ENCODE measurements at regions not wholly inside any gene's neighbourhood (a gene's known extent, or its start where the extent isn't known, plus 50 kb on each side); places are given as distances from the start of the nearest gene placed in this dataset.
"Not testable (repeated sequence)": the region's sequence is repeated elsewhere in the genome, so short reads cannot be mapped to it uniquely, and the experiment has no call there.

- no peak for TF ChIP-seq CTCF (IDR thresholded peaks at IDR 0.05; ENCODE audit: borderline replicate concordance)
- intact Hi-C loops (cut with micrococcal nuclease), result no loop called here
- H3K27me3 ChIP-seq (ENCODE audit: low read depth), result no peaks in the 10 kb centered on the region
- H3K9me3 ChIP-seq (replicated peaks), result no peaks in the 10 kb centered on the region
- H3K4me1 ChIP-seq, result no peaks in the 10 kb centered on the region
- no peak overlapping the region for H3K4me3 ChIP-seq
- H3K27ac ChIP-seq (replicated peaks), result no peak overlapping the region
- H3K36me3 ChIP-seq, result no peaks in the 10 kb centered on the region
- DNase-seq, result no peak
Observed at GRCh38 chr7:153772966-153773365, 279.2 kb upstream of the DPP6 start.

GRCh38 chr7:153776940-153777339 lies 275.3 kb upstream of the DPP6 start:
- H3K4me1 ChIP-seq; H3K9me3 ChIP-seq (replicated peaks); intact Hi-C loops (cut with micrococcal nuclease); H3K36me3 ChIP-seq; DNase-seq; H3K27ac ChIP-seq (replicated peaks); H3K4me3 ChIP-seq; H3K27me3 ChIP-seq (ENCODE audit: low read depth): not testable (repeated sequence)

- intact Hi-C loops (cut with micrococcal nuclease); H3K36me3 ChIP-seq; H3K27me3 ChIP-seq (ENCODE audit: low read depth); H3K4me3 ChIP-seq; H3K4me1 ChIP-seq; DNase-seq; H3K27ac ChIP-seq (replicated peaks); H3K9me3 ChIP-seq (replicated peaks): not testable (repeated sequence)
Observed at GRCh38 chr7:153797363-153797762, 254.8 kb upstream of the DPP6 start.

GRCh38 chr7:153808117-153808516 lies 244.1 kb upstream of the DPP6 start:
- Histone ChIP-seq H3K27me3 (ENCODE audit: low read depth) (no peaks in the 10 kb centered on the region), H3K4me1 (no peaks in the 10 kb centered on the region), H3K9me3 (replicated peaks) (no peaks in the 10 kb centered on the region), H3K4me3 (no peak overlapping the region), H3K36me3 (no peaks in the 10 kb centered on the region), H3K27ac (replicated peaks) (no peak overlapping the region)
- no peak for TF ChIP-seq CTCF (IDR thresholded peaks at IDR 0.05; ENCODE audit: borderline replicate concordance)
- no peak for DNase-seq
- intact Hi-C loops (cut with micrococcal nuclease), result no loop called here

GRCh38 chr7:153829525-153829924 lies 222.7 kb upstream of the DPP6 start:
- DNase-seq, result no peak
- Histone ChIP-seq H3K27me3 (ENCODE audit: low read depth) (no peaks in the 10 kb centered on the region), H3K9me3 (replicated peaks) (no peaks in the 10 kb centered on the region), H3K27ac (replicated peaks) (no peak overlapping the region), H3K36me3 (no peaks in the 10 kb centered on the region), H3K4me1 (no peaks in the 10 kb centered on the region), H3K4me3 (no peak overlapping the region)
- no peak for TF ChIP-seq CTCF (IDR thresholded peaks at IDR 0.05; ENCODE audit: borderline replicate concordance)
- intact Hi-C loops (cut with micrococcal nuclease), result no loop called here

- H3K27ac ChIP-seq (replicated peaks), result no peak overlapping the region
- no peaks in the 10 kb centered on the region for H3K27me3 ChIP-seq (ENCODE audit: low read depth)
- H3K4me1 ChIP-seq, result no peaks in the 10 kb centered on the region
- intact Hi-C loops (cut with micrococcal nuclease), result no loop called here
- H3K4me3 ChIP-seq, result no peak overlapping the region
- H3K9me3 ChIP-seq (replicated peaks), result no peaks in the 10 kb centered on the region
- H3K36me3 ChIP-seq, result no peaks in the 10 kb centered on the region
- DNase-seq, result no peak
- no peak for TF ChIP-seq CTCF (IDR thresholded peaks at IDR 0.05; ENCODE audit: borderline replicate concordance)
Observed at GRCh38 chr7:153832160-153832559, 220.0 kb upstream of the DPP6 start.

- TF ChIP-seq CTCF (IDR thresholded peaks at IDR 0.05; ENCODE audit: borderline replicate concordance), result peak; percentile 32
- no peaks in the 10 kb centered on the region for H3K4me1 ChIP-seq
- no peak overlapping the region for H3K4me3 ChIP-seq
- H3K9me3 ChIP-seq (replicated peaks), result no peaks in the 10 kb centered on the region
- H3K36me3 ChIP-seq, result no peaks in the 10 kb centered on the region
- no peak overlapping the region for H3K27ac ChIP-seq (replicated peaks)
- no peak for DNase-seq
- intact Hi-C loops (cut with micrococcal nuclease), result no loop called here
- H3K27me3 ChIP-seq (ENCODE audit: low read depth), result no peaks in the 10 kb centered on the region
Observed at GRCh38 chr7:153835103-153835502, 217.1 kb upstream of the DPP6 start.
